Activated CD8-positive, alpha-beta memory T cell treated with anti-CD3 and anti-CD28 coated beads, Interleukin-2, amount 10 ng/mL, durations not matched to agents 7 days and 5 days (primary cell): ENCODE measurements at regions not wholly inside any gene's neighbourhood (a gene's known extent, or its start where the extent isn't known, plus 50 kb on each side); places are given as distances from the start of the nearest gene placed in this dataset.
A peak's percentile ranks its signal among the peaks of the same experiment; 100 is the strongest.

Experiments
- ATAC-seq: fragments of 150-1000 bp; cut with Tn5 transposase; one replicate; pipeline ENCODE4 v1.10.0; 2021; ENCODE audit warnings: moderate library complexity
- CTCF ChIA-PET: fragments of 350-600 bp; sonication (Branson Sonifier 250); formaldehyde crosslinking; loops from one replicate; lab custom pipeline; 2021; ENCODE audit warnings: antibody characterized with exemption; lab: Charles Lee
- DNase-seq: peaks from one replicate; pipeline ENCODE4 v3.0.0-alpha.2; 2020
- H3K27ac Mint-ChIP-seq: one replicate; pipeline ENCODE4 v1.8.0; 2021; ENCODE audit warnings: mild to moderate bottlenecking, mixed read lengths
- H3K27me3 Mint-ChIP-seq: one replicate; pipeline ENCODE4 v1.8.0; 2021; ENCODE audit warnings: mixed read lengths
- H3K36me3 Mint-ChIP-seq: one replicate; pipeline ENCODE4 v1.8.0; 2021; ENCODE audit warnings: mild to moderate bottlenecking, mixed read lengths
- H3K4me1 Mint-ChIP-seq: one replicate; pipeline ENCODE4 v1.8.0; 2021; ENCODE audit warnings: mixed read lengths
- H3K4me3 Mint-ChIP-seq: one replicate; pipeline ENCODE4 v1.8.0; 2021; ENCODE audit warnings: mild to moderate bottlenecking, moderate library complexity, mixed read lengths
- H3K9me3 Mint-ChIP-seq: one replicate; pipeline ENCODE4 v1.8.0; 2022; ENCODE audit warnings: low read depth, mixed read lengths

- DNase-seq (no peak), ATAC-seq (no peak)
- no peaks in the 10 kb centered on the region for H3K36me3 Mint-ChIP-seq
- no peaks in the 10 kb centered on the region for H3K27me3 Mint-ChIP-seq
- H3K9me3 Mint-ChIP-seq = peaks cover 5% of the 10 kb centered on the region
- CTCF ChIA-PET = no interaction called here
- no peaks in the 10 kb centered on the region for H3K4me1 Mint-ChIP-seq
- no peak overlapping the region for H3K4me3 Mint-ChIP-seq
- no peak overlapping the region for H3K27ac Mint-ChIP-seq
These were observed 211.7 kb upstream of the SOX9 start for GRCh38 chr17:71909155-71909554.

- Mint-ChIP-seq H3K4me1 (no peaks in the 10 kb centered on the region), H3K4me3 (no peak overlapping the region), H3K9me3 (peaks cover 3% of the 10 kb centered on the region), H3K36me3 (no peaks in the 10 kb centered on the region), H3K27ac (no peak overlapping the region), H3K27me3 (no peaks in the 10 kb centered on the region)
- ATAC-seq (no peak), DNase-seq (no peak)
- CTCF ChIA-PET = no interaction called here
These were observed 210.8 kb upstream of the SOX9 start for GRCh38 chr17:71910002-71910401.

GRCh38 chr17:71914042-71914441, 206.8 kb upstream of the SOX9 start:
- DNase-seq (no peak), ATAC-seq (no peak)
- Mint-ChIP-seq H3K4me1 (no peaks in the 10 kb centered on the region), H3K9me3 (peaks cover 3% of the 10 kb centered on the region), H3K27ac (no peak overlapping the region), H3K4me3 (no peak overlapping the region), H3K27me3 (no peaks in the 10 kb centered on the region), H3K36me3 (no peaks in the 10 kb centered on the region)
- CTCF ChIA-PET = no interaction called here

- peaks cover 5% of the 10 kb centered on the region for H3K9me3 Mint-ChIP-seq
- ATAC-seq = no peak
- no peak overlapping the region for H3K27ac Mint-ChIP-seq
- no peak for DNase-seq
- CTCF ChIA-PET = no interaction called here
- H3K4me1 Mint-ChIP-seq = no peaks in the 10 kb centered on the region
- H3K36me3 Mint-ChIP-seq = no peaks in the 10 kb centered on the region
- no peak overlapping the region for H3K4me3 Mint-ChIP-seq
- no peaks in the 10 kb centered on the region for H3K27me3 Mint-ChIP-seq
These were observed 206.0 kb upstream of the SOX9 start for GRCh38 chr17:71914812-71915211.

- ATAC-seq (no peak), DNase-seq (no peak)
- no peak overlapping the region for H3K27ac Mint-ChIP-seq
- H3K27me3 Mint-ChIP-seq = no peaks in the 10 kb centered on the region
- H3K4me1 Mint-ChIP-seq = peaks cover 4% of the 10 kb centered on the region
- peaks cover 2% of the 10 kb centered on the region for H3K9me3 Mint-ChIP-seq
- H3K4me3 Mint-ChIP-seq = no peak overlapping the region
- CTCF ChIA-PET = no interaction called here
- H3K36me3 Mint-ChIP-seq = no peaks in the 10 kb centered on the region
These were observed 203.1 kb upstream of the SOX9 start for GRCh38 chr17:71917715-71918114.

- Mint-ChIP-seq H3K4me1 (peaks cover 4% of the 10 kb centered on the region), H3K27ac (no peak overlapping the region), H3K27me3 (no peaks in the 10 kb centered on the region), H3K36me3 (no peaks in the 10 kb centered on the region), H3K9me3 (peaks cover 2% of the 10 kb centered on the region), H3K4me3 (no peak overlapping the region)
- ATAC-seq (no peak), DNase-seq (no peak)
- CTCF ChIA-PET = no interaction called here
These were observed 201.6 kb upstream of the SOX9 start for GRCh38 chr17:71919186-71919585.

GRCh38 chr17:71919896-71920295, 200.9 kb upstream of the SOX9 start:
- H3K36me3 Mint-ChIP-seq = no peaks in the 10 kb centered on the region
- H3K27me3 Mint-ChIP-seq = no peaks in the 10 kb centered on the region
- peaks cover 2% of the 10 kb centered on the region for H3K9me3 Mint-ChIP-seq
- no peak for ATAC-seq
- H3K27ac Mint-ChIP-seq = no peak overlapping the region
- DNase-seq = no peak
- CTCF ChIA-PET = no interaction called here
- peaks cover 4% of the 10 kb centered on the region for H3K4me1 Mint-ChIP-seq
- no peak overlapping the region for H3K4me3 Mint-ChIP-seq

GRCh38 chr17:71921796-71922195, 199.0 kb upstream of the SOX9 start:
- DNase-seq (no peak), ATAC-seq (peak; percentile 27)
- peaks cover 4% of the 10 kb centered on the region for H3K4me1 Mint-ChIP-seq
- H3K9me3 Mint-ChIP-seq = peaks cover 2% of the 10 kb centered on the region
- H3K27me3 Mint-ChIP-seq = no peaks in the 10 kb centered on the region
- CTCF ChIA-PET = no interaction called here
- no peaks in the 10 kb centered on the region for H3K36me3 Mint-ChIP-seq
- no peak overlapping the region for H3K4me3 Mint-ChIP-seq
- no peak overlapping the region for H3K27ac Mint-ChIP-seq

GRCh38 chr17:71922439-71922838, 198.4 kb upstream of the SOX9 start:
- Mint-ChIP-seq H3K27me3 (no peaks in the 10 kb centered on the region), H3K27ac (no peak overlapping the region), H3K36me3 (no peaks in the 10 kb centered on the region), H3K9me3 (peaks cover 2% of the 10 kb centered on the region), H3K4me1 (peaks cover 4% of the 10 kb centered on the region), H3K4me3 (no peak overlapping the region)
- CTCF ChIA-PET = no interaction called here
- DNase-seq (no peak), ATAC-seq (no peak)

- H3K27ac Mint-ChIP-seq = no peak overlapping the region
- no peaks in the 10 kb centered on the region for H3K36me3 Mint-ChIP-seq
- CTCF ChIA-PET = no interaction called here
- H3K27me3 Mint-ChIP-seq = no peaks in the 10 kb centered on the region
- DNase-seq (no peak), ATAC-seq (no peak)
- H3K4me1 Mint-ChIP-seq = peaks cover 2% of the 10 kb centered on the region
- H3K9me3 Mint-ChIP-seq = peaks cover 3% of the 10 kb centered on the region
- no peak overlapping the region for H3K4me3 Mint-ChIP-seq
These were observed 193.9 kb upstream of the SOX9 start for GRCh38 chr17:71926746-71927398.

- Mint-ChIP-seq H3K27me3 (no peaks in the 10 kb centered on the region), H3K9me3 (peaks cover 8% of the 10 kb centered on the region), H3K4me3 (no peak overlapping the region), H3K27ac (no peak overlapping the region), H3K36me3 (no peaks in the 10 kb centered on the region), H3K4me1 (no peaks in the 10 kb centered on the region)
- ATAC-seq (no peak), DNase-seq (no peak)
- CTCF ChIA-PET = no interaction called here
These were observed 187.5 kb upstream of the SOX9 start for GRCh38 chr17:71933306-71933705.

GRCh38 chr17:71934520-71934919, 186.3 kb upstream of the SOX9 start:
- H3K4me3 Mint-ChIP-seq = no peak overlapping the region
- no peaks in the 10 kb centered on the region for H3K27me3 Mint-ChIP-seq
- H3K4me1 Mint-ChIP-seq = no peaks in the 10 kb centered on the region
- ATAC-seq (no peak), DNase-seq (no peak)
- peaks cover 8% of the 10 kb centered on the region for H3K9me3 Mint-ChIP-seq
- no peaks in the 10 kb centered on the region for H3K36me3 Mint-ChIP-seq
- CTCF ChIA-PET = no interaction called here
- H3K27ac Mint-ChIP-seq = no peak overlapping the region

- Mint-ChIP-seq H3K27ac (no peak overlapping the region), H3K36me3 (no peaks in the 10 kb centered on the region), H3K4me3 (no peak overlapping the region), H3K9me3 (peaks cover 8% of the 10 kb centered on the region), H3K27me3 (no peaks in the 10 kb centered on the region), H3K4me1 (no peaks in the 10 kb centered on the region)
- no peak for DNase-seq
- CTCF ChIA-PET = no interaction called here
- no peak for ATAC-seq
These were observed 185.5 kb upstream of the SOX9 start for GRCh38 chr17:71935341-71935740.

GRCh38 chr17:71936977-71937376, 183.8 kb upstream of the SOX9 start:
- H3K4me3 Mint-ChIP-seq = no peak overlapping the region
- H3K4me1 Mint-ChIP-seq = no peaks in the 10 kb centered on the region
- ATAC-seq (no peak), DNase-seq (no peak)
- CTCF ChIA-PET = no interaction called here
- peaks cover 4% of the 10 kb centered on the region for H3K9me3 Mint-ChIP-seq
- no peak overlapping the region for H3K27ac Mint-ChIP-seq
- no peaks in the 10 kb centered on the region for H3K27me3 Mint-ChIP-seq
- H3K36me3 Mint-ChIP-seq = no peaks in the 10 kb centered on the region

GRCh38 chr17:71937914-71938313, 182.9 kb upstream of the SOX9 start:
- CTCF ChIA-PET = no interaction called here
- Mint-ChIP-seq H3K4me3 (no peak overlapping the region), H3K4me1 (no peaks in the 10 kb centered on the region), H3K36me3 (no peaks in the 10 kb centered on the region), H3K27ac (no peak overlapping the region), H3K9me3 (peaks cover 4% of the 10 kb centered on the region), H3K27me3 (no peaks in the 10 kb centered on the region)
- no peak for DNase-seq
- ATAC-seq = no peak
